HepG2 (cell line): ENCODE measurements at regions not wholly inside any gene's neighbourhood (a gene's known extent, or its start where the extent isn't known, plus 50 kb on each side); places are given as distances from the start of the nearest gene placed in this dataset.
A peak's percentile ranks its signal among the peaks of the same experiment; 100 is the strongest.

Experiments used
- ARNT2 ChIP-seq: sonication (generic); formaldehyde crosslinking; IDR thresholded peaks from 2 replicates; pipeline ENCODE4 v1.8.0; 2022; ENCODE audit warnings: mild to moderate bottlenecking, low read depth, missing genetic modification reagents, moderate library complexity
- BCL6 ChIP-seq: IDR thresholded peaks from 2 replicates; pipeline ENCODE4 v1.6.1; 2016; ENCODE audit warnings: missing genetic modification reagents, missing compliant biosample characterization
- BRCA1 ChIP-seq: sonication (generic); formaldehyde crosslinking; IDR thresholded peaks from 2 replicates; pipeline ENCODE4 v1.4.0; 2020; ENCODE audit warnings: missing genetic modification reagents
- CBFB ChIP-seq: sonication (generic); formaldehyde crosslinking; IDR thresholded peaks from 2 replicates; pipeline ENCODE4 v1.4.0; 2020; ENCODE audit warnings: missing genetic modification reagents
- HNRNPUL1 ChIP-seq: fragments of 200-400 bp; formaldehyde crosslinking; IDR thresholded peaks from 2 replicates; pipeline ENCODE4 v1.6.1; 2017; ENCODE audit warnings: low read depth, mild to moderate bottlenecking, low read length, moderate library complexity
- LCORL ChIP-seq, 2 experiments: fragments of 450-650 bp in 1 of 2; sonication (generic) in 1 of 2; formaldehyde crosslinking in 1 of 2; IDR thresholded peaks; 2 replicates each; pipeline versions ENCODE4 v1.5.0 to v1.6.1; 2017 to 2020; ENCODE audit warnings: antibody characterized with exemption in 1 of 2, missing genetic modification reagents in 1 of 2
- MED13 ChIP-seq: sonication (generic); formaldehyde crosslinking; IDR thresholded peaks from 2 replicates; pipeline ENCODE4 v1.5.0; 2020; ENCODE audit warnings: missing genetic modification reagents
- MLXIP ChIP-seq: sonication (generic); formaldehyde crosslinking; IDR thresholded peaks from 2 replicates; pipeline ENCODE4 v1.9.0; 2021; ENCODE audit warnings: missing genetic modification reagents, borderline replicate concordance
- NFIB ChIP-seq: sonication (generic); formaldehyde crosslinking; IDR thresholded peaks from 2 replicates; pipeline ENCODE4 v1.9.0; 2021; ENCODE audit warnings: missing genetic modification reagents, mild to moderate bottlenecking, borderline replicate concordance
- RAD51 ChIP-seq: fragments of 450-650 bp; IDR thresholded peaks from 2 replicates; pipeline ENCODE4 v1.6.1; 2016; ENCODE audit warnings: borderline replicate concordance
- SNAPC2 ChIP-seq: sonication (generic); formaldehyde crosslinking; IDR thresholded peaks from 2 replicates; pipeline ENCODE4 v1.8.1; 2022; ENCODE audit warnings: mild to moderate bottlenecking, missing genetic modification reagents
- SPEN ChIP-seq: sonication (generic); formaldehyde crosslinking; IDR thresholded peaks from 2 replicates; pipeline ENCODE4 v1.5.1; 2020; ENCODE audit warnings: low read depth, mild to moderate bottlenecking, missing genetic modification reagents
- ZNF44 ChIP-seq: sonication (generic); formaldehyde crosslinking; IDR thresholded peaks from 2 replicates; pipeline ENCODE4 v1.5.1; 2020; ENCODE audit warnings: mild to moderate bottlenecking, missing genetic modification reagents
- ZNF570 ChIP-seq: sonication (generic); formaldehyde crosslinking; IDR thresholded peaks from 2 replicates; pipeline ENCODE4 v1.4.0; 2020; ENCODE audit warnings: mild to moderate bottlenecking, missing genetic modification reagents, borderline replicate concordance
- ZNF609 ChIP-seq: sonication (generic); formaldehyde crosslinking; IDR thresholded peaks from 2 replicates; pipeline ENCODE4 v1.4.0; 2020; ENCODE audit warnings: mild to moderate bottlenecking, missing genetic modification reagents, borderline replicate concordance
- ZNF678 ChIP-seq: sonication (generic); formaldehyde crosslinking; IDR thresholded peaks from 2 replicates; pipeline ENCODE4 v1.4.0; 2020; ENCODE audit warnings: mild to moderate bottlenecking, missing genetic modification reagents

DNA sequence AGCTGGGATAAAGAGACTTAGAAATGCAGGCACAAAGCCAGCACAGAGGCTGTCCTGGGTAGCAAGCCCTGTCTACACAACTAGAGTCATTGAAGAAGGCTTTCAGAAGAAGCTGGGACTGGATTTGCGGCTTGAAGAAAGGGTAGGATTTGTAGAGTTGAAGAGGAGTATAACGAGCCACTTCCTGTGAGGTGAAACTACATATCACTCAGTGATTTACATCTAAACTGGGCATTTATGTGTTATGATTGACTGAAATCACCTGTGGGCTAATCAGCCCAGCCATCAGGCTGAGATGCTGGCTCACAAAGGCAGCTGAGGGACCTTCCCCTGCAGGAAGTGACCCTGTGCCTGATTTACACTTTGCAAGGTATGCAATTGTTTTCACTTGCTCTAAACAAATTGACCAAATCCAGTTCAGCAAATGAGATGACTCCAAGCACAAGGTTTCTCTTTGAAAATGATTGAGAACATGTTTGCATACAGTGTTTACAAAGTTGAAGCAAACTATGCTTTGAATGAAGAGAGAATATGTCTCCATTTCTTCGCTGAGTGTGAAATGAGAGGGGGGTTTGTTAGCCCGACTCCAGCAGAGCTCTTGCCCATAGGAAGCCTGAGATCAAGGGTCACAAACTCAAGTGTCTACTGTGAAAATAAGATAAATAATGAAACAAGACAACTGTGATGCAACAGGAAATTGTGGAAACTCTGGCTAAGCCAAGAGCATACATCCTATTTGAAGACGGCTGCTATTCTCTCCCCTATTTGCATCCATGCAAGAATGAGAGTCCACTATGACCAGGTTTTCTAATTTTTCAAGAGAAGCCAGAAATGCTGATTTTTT lies 69.3 kb upstream of the HK2 start (continued):
- peak; percentile 95; the same call in 1 of the 2 replicates for TF ChIP-seq MED13 (CRISPR knock-in tag)
- peak; percentile 70; the same call in 1 of the 2 replicates for TF ChIP-seq CBFB (CRISPR knock-in tag)
- no peak; the same call in none of the 2 replicates for TF ChIP-seq MLXIP (CRISPR knock-in tag)
- TF ChIP-seq RAD51 = no peak
- TF ChIP-seq LCORL (IDR thresholded peaks at IDR 0.05) = peak; percentile 98
- peak; percentile 98 for TF ChIP-seq LCORL (CRISPR knock-in tag; IDR thresholded peaks at IDR 0.05)
- no peak; the same call in 1 of the 2 replicates for TF ChIP-seq ZNF678 (CRISPR knock-in tag)
- TF ChIP-seq NFIB (CRISPR knock-in tag) = no peak
- TF ChIP-seq ZNF570 (CRISPR knock-in tag) = no peak
- peak; percentile 97 for TF ChIP-seq BCL6 (CRISPR knock-in tag)
- TF ChIP-seq HNRNPUL1 = no peak
- peak; percentile 95 for TF ChIP-seq SNAPC2 (CRISPR knock-in tag)
- TF ChIP-seq ZNF609 (CRISPR knock-in tag) = peak; percentile 100
- peak; percentile 56 for TF ChIP-seq BRCA1
- TF ChIP-seq ARNT2 (CRISPR knock-in tag) = peak; percentile 76; the same call in 1 of the 2 replicates
- TF ChIP-seq ZNF44 (CRISPR knock-in tag) = no peak
- peak; percentile 47; the same call in 1 of the 2 replicates for TF ChIP-seq SPEN (CRISPR knock-in tag)
